Renal pelvis (tissue), 1 donor: ENCODE measurements at regions not wholly inside any gene's neighbourhood (a gene's known extent, or its start where the extent isn't known, plus 50 kb on each side); places are given as distances from the start of the nearest gene placed in this dataset.

Experiments
- DNase-seq: peaks from one replicate; pipeline ENCODE4 v3.0.0-alpha.2; 2013

DNA sequence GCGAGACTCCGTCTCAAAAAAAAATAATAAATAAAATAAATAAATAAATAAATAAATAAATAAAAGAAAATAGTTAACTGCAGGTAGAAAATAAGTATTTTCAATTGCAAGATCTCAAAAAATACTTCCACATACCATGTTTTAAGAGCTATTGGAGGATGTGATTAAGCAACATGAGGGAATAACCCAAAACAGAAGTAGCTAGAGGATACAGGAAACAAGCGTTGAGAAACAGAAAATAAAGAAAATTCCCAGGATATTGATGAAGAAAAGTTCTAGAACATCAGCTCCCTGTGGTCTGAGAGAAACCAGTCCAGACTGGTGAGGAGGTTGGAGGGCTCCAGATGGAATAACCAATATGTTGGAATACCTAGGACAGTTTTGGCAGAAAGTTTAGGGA, 57.3 kb upstream of the RND3 start:
- no peak for DNase-seq

DNA sequence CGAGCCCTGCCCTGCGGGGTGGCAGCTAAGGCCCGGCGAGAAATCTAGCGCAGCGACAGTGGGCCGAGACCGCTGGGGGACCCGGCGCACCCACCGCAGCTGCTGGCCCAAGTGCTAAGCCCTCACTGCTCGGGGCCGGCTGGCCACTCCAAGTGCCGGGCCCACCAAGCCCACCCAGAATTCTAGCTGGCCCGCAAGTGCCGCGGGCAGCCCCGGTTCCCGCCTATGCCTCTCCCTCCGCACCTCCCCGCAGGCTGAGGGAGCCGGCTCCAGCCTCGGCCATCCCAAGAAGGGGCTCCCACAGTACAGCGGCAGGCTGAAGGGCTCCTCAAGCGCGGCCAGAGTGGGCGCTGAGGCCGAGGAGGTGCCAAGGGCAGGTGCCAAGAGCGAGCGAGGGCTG, 55.2 kb upstream of the RND3 start:
- DNase-seq = no peak

DNA sequence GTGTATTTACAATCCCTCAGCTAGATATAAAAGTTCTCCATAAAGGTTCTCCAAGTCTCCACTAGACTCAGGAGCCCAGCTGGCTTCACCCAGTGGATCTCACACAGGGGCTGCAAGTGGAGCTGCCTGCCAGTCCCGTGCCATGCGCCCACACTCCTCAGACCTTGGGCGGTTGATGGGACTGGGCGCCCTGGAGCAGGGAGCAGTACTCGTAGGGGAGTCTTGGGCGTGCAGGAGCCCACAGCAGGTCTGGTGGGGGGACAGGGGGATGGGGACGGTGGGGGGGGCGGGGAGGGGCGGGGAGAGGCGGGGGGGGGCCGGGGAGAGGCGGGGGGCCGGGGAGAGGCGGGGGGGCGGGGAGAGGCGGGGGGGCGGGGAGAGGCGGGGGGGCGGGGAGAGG, 54.7 kb upstream of the RND3 start:
- DNase-seq = no peak

DNA sequence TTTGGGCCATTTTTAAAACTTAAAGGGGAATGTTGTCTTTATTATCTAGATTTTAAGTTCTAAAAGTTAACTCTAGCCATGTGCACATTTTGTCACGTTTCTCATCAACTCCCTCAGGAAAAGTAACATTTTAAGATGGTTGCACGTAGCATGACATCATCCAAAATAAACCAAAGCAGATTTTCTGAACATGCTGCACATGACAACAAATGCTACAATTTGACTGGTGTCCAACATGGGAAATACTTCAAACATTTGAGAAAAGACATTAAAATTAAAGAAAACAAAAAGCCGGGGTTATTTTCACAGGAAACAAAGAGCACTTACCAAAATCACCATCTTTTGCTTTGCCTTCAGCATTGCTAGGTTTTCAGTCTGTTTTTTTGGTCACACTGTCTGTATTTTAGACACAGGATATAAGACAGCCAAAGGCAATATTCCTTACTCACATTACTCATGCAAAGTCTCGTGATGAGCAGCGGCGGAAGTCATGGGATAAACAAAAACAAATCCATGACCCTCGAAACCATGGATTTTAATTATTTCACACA, 51.3 kb upstream of the RND3 start:
- no peak for DNase-seq
